GM21447 (cell line): ENCODE measurements at regions not wholly inside any gene's neighbourhood (a gene's known extent, or its start where the extent isn't known, plus 50 kb on each side); places are given as distances from the start of the nearest gene placed in this dataset.

Source experiments
- ATAC-seq: cut with Tn5 transposase; IDR thresholded peaks from one replicate; pipeline ENCODE4 v1.9.1; 2021; ENCODE audit not compliant: unreplicated experiment

DNA sequence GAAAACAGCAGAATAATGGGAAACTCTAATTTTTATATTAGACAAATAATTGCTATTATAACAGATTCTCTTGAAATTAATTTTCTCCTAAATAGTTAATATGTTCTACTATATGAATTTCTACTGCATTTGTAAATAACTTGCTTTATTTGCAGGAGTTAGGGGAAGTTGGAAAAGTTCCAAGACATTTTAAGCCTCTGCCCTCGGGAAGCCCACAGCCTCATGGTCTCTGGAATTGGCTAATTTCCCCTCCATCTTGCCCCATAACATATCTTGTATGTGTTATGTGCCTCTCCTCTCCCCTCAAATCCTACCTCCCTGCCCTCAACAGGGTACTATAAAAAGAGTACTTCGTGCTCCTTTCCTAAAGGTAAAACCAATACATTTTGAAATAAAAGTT, 271.4 kb upstream of the NR5A2 start:
- no peak for ATAC-seq

GRCh38 chr1:199758626-199759255, 268.8 kb upstream of the NR5A2 start:
- ATAC-seq: no peak

GRCh38 chr1:199759268-199759730, 268.2 kb upstream of the NR5A2 start:
- ATAC-seq: no peak

DNA sequence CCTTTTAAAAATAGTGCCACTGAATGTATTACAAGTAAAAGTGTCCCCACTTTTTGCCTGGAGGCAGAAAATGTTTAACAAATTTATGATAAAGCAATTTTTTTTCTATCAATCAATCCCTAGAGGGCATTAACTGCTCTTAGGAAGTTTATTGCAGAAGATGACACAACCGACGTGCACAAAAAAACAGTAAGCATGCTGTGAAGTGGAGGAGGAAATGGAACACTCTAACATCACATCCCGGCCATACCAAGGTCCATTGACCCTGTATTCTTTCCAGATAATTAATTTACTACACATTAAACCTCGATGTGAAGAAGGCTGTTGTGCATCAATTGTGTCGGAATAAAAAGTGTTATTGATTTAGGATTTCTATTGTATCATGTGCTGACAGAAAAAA, 264.9 kb upstream of the NR5A2 start:
- ATAC-seq: no peak

DNA sequence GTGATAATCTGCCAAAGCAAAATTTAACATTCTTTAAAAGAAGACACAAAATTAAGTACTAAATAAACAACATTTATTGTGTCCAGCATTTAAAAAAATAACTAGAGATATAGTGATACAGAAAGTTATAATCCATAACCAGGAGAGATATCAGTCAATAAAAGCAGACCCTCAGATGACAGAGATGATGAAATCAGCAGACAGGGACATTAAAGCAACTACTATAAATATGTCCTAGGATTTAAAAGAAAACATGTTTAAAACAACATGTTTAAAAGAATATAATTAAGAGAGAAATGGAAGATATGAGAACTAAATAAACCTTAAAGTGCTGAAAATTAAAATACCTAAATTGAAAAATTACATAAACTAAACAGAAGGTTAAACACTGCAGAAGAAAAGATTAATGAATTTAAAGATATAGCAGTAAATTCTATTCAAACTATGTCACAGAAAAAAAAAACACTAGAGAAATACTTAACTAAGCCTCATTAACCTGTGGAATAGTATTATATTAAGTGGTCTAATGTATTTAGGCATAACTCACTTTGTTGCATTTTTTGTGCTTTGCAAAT, 261.2 kb upstream of the NR5A2 start:
- ATAC-seq: no peak

DNA sequence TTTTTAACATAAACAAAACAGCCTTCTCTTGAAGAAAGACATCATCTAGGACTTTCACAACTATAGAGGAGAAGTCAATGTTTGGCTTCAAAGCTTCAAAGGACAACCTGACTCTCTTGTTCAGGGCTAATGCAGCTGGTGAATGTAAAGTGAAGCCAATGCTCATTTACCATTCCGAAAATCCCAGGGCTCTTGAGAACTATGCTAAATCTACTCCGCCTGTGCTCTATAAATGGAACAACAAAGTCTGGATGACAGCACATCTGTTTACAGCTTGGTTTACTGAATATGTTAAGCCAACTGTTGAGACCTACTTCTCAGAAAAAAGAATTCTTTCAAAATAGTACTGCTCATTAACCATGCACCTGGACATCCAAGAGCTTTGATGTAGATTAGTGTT, 259.8 kb upstream of the NR5A2 start:
- no peak for ATAC-seq

GRCh38 chr1:199774433-199775089, 252.9 kb upstream of the NR5A2 start:
- ATAC-seq: no peak

GRCh38 chr1:199776768-199777497, 250.6 kb upstream of the NR5A2 start:
- ATAC-seq: no peak

DNA sequence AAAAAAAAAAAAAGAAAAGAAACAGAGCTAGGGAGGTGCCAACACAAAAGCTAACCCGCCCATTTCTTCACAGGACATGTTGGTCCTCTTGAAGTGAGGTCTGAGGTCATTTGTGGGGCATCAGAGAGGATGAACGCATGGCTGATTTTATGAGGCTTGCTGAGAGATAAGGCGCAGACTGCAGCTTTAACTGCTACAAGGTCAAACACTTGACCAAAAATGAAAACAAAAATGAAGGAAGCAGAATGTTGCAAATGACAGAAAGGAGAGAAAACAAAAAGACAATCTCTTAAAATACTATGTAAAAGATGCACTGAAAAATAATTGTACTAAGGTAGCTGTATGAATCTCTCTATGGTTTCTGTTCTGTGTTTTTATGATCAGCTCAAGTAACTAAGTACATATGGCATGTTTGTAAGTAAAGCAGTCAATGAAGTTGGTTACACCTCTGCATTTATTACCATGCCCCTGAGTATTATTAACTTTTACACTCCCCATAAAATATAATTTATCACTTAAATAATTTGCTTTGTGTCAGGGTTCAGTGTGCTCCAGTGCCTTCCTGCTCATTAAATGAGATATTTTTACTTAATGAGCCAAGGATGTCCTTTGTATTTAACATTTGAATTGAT, 249.1 kb upstream of the NR5A2 start:
- no peak for ATAC-seq

DNA sequence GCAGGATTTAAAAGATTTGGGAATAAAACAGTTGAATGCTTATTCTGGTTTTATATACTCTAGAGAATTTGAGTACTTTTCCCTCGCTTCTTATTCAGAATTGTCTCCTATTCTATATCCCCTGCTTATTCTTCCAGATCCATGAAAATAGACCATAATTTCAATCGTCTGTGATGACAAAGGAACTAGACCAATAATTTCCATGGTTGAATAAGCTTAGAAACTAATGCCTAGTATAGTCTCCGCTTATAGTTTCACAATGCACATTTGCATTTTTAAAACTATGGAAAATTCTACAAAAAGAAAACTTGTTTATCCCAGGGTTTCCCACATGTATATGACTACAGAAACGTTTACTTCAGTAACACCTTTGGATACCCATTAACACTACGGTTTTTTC, 247.4 kb upstream of the NR5A2 start:
- ATAC-seq: no peak

DNA sequence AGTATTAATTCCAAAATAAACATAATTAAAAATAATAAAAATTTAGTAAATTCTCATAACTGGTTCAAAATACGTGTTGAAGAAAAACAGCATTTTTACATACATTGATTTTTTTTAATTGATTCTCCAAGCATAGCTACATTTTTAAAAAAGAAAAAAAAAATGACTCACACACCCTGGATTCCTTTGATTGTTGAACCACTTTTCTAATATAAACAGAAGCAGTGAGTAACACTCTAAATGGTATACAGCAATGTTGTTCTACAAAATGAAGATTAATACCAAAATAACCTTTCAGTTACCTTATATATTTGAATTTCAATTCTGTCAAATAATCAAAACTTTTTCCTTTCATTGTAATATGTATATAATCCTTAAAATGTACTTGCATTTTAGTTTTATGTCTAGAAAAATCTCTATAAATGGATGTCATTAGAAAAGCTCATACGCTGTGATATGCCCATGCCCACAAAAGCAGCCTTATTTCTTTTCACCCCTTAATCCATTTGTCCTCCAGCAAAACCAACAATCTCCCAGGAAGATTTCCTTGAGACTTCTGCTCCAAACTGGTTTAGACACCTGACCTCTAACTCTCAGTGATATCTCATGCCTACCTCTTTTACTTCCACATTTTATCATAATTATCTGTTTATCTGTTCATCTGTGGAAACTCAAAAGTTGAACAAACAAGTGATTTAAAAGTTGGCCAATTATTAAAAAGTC, 246.4 kb upstream of the NR5A2 start:
- ATAC-seq: no peak

- ATAC-seq: no peak
Observed at GRCh38 chr1:199784138-199784895, 243.2 kb upstream of the NR5A2 start.

GRCh38 chr1:199786695-199787094, 240.8 kb upstream of the NR5A2 start:
- no peak for ATAC-seq

DNA sequence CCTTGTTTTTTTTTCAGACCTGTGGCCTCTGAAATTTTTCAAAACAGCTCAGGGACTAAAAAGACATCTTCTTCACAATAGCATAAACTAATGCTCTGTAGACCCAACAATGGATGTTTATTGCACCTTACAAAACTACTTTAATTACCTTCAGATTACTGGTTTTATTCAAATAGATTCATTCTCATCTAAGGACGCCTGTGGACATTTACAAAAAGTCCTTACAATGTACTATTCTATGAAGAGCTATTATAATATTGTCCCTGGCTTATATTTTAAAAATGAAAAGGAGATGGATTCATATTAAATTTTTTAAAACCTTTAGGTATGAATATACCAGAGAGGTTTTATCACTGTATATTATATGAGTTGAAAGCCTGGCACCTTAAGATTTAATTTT, 238.4 kb upstream of the NR5A2 start:
- no peak for ATAC-seq

GRCh38 chr1:199791495-199791894, 236.0 kb upstream of the NR5A2 start:
- ATAC-seq: no peak

DNA sequence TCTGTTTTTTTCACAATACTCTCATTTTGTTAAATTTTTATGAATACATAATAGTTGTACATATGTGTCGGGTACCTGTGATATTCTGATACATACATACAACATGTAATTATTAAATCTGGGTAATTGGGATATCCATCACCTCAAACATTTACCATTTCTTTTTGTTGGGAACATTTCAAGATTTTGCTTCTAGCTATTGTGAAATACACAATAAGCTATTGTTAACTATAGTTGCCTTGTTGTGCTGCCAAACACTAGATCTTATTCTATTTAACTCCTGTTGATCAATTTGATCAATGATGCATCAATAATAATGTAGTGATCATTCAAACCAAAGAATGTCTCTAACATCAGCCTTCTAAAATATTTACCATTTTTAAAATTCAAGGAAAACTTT, 234.6 kb upstream of the NR5A2 start:
- ATAC-seq: no peak

- ATAC-seq: no peak
Observed at GRCh38 chr1:199794105-199794863, 233.2 kb upstream of the NR5A2 start.

DNA sequence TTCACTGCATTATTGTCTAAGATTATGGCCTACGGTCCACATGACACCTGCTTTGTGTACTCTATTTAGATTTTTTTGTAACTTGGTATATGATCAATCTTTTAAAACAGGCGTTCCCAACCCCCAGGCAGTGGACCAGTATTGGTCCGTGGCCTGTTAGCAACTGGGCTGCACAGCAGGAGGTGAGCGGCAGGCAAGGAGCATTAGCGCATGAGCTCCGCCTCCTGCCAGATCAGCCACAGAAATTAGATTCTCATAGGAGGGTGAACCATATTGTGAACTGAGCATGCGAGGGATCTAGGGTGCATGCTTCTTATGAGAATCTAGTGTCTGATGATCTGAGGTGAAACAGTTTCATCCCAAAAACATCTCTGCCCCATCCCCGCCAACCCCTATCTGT, 228.4 kb upstream of the NR5A2 start:
- ATAC-seq: no peak

DNA sequence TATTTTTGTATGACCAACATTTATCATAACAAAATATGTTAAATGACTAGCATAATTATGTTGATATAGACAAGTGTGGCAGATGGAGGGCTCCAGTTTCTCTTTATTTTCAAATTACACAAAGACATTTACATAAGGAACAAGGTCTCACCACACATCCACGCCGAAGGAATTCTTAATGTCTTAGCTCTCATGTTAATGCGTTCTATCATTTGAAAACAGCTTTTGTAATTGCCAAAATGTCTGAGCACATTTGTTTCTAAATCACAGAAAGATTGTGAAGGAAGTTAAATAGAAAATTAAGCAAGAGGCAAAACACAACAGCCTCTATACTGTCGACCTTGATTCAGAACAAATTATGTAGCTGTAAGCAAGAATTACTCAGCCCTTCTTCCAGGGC, 223.0 kb upstream of the NR5A2 start:
- ATAC-seq: no peak
